SU-DHL-6 (cell line): ENCODE measurements at regions not wholly inside any gene's neighbourhood (a gene's known extent, or its start where the extent isn't known, plus 50 kb on each side); places are given as distances from the start of the nearest gene placed in this dataset.

Source experiments
- EZH2phosphoT487 ChIP-seq: fragments of 200-600 bp; sonication (generic), shearing (Covaris generic); conservative IDR thresholded peaks from 2 replicates; pipeline ENCODE4 v1.6.1; 2018; ENCODE audit warnings: mild to moderate bottlenecking, antibody characterized with exemption, low read length, moderate library complexity, mixed read lengths
- TF ChIP-seq, protein P1 (sequence below): fragments of 200-600 bp; sonication (generic); IDR thresholded peaks from one replicate; pipeline ENCODE4 v1.5.1; 2017; ENCODE audit warnings: antibody characterized with exemption, mild to moderate bottlenecking, low read length, moderate library complexity; ENCODE audit not compliant: insufficient read depth, poor library complexity, severe bottlenecking

DNA sequence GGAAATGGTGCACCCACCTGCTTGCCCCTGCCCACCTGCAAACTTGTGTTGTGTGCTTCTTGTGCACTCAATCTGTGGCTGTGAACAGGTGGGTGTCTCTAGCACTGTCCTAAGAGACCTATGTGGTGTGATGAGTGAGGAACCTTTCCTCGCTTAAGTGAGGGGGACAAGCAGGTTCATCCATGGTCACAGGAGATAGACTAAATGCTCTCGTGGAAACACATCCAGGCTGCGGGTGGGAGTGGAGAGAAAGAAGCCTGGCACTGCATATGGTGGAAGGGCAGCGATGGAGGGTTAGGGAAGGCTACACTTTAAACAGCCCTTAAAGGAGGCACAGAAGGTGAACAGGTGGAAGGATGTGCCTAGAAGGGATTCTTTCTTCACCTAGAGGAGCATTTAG, 330.9 kb downstream of the CXCL12 start:
- TF ChIP-seq, protein P1, sequence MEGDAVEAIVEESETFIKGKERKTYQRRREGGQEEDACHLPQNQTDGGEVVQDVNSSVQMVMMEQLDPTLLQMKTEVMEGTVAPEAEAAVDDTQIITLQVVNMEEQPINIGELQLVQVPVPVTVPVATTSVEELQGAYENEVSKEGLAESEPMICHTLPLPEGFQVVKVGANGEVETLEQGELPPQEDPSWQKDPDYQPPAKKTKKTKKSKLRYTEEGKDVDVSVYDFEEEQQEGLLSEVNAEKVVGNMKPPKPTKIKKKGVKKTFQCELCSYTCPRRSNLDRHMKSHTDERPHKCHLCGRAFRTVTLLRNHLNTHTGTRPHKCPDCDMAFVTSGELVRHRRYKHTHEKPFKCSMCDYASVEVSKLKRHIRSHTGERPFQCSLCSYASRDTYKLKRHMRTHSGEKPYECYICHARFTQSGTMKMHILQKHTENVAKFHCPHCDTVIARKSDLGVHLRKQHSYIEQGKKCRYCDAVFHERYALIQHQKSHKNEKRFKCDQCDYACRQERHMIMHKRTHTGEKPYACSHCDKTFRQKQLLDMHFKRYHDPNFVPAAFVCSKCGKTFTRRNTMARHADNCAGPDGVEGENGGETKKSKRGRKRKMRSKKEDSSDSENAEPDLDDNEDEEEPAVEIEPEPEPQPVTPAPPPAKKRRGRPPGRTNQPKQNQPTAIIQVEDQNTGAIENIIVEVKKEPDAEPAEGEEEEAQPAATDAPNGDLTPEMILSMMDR = no peak
- no peak for TF ChIP-seq EZH2phosphoT487
